Neural cell (in vitro differentiated cells): ENCODE measurements at regions not wholly inside any gene's neighbourhood (a gene's known extent, or its start where the extent isn't known, plus 50 kb on each side); places are given as distances from the start of the nearest gene placed in this dataset.

Source experiments
- EZH2 ChIP-seq: fragments of 200-600, 300-800 bp; shearing (Covaris generic), sonication (generic); IDR thresholded peaks from 2 replicates; pipeline ENCODE4 v1.6.1; 2014; ENCODE audit warnings: antibody characterized with exemption, low read length, borderline replicate concordance, mild to moderate bottlenecking; ENCODE audit not compliant: insufficient read depth, poor library complexity, severe bottlenecking
- POLR2AphosphoS5 ChIP-seq: IDR thresholded peaks from 2 replicates; pipeline ENCODE4 v1.6.1; 2012
- TAF1 ChIP-seq: IDR thresholded peaks from 2 replicates; pipeline ENCODE4 v1.6.1; 2012; ENCODE audit warnings: low read depth
- TF ChIP-seq, protein P1 (sequence below): fragments of 450-650 bp; IDR thresholded peaks from 2 replicates; pipeline ENCODE4 v1.5.1; 2014; ENCODE audit warnings: antibody characterized with exemption, mild to moderate bottlenecking, moderate library complexity; ENCODE audit not compliant: poor library complexity, severe bottlenecking
- TF ChIP-seq, protein P2 (sequence below): IDR thresholded peaks from 2 replicates; pipeline ENCODE4 v1.6.1; 2012; ENCODE audit warnings: borderline replicate concordance

DNA sequence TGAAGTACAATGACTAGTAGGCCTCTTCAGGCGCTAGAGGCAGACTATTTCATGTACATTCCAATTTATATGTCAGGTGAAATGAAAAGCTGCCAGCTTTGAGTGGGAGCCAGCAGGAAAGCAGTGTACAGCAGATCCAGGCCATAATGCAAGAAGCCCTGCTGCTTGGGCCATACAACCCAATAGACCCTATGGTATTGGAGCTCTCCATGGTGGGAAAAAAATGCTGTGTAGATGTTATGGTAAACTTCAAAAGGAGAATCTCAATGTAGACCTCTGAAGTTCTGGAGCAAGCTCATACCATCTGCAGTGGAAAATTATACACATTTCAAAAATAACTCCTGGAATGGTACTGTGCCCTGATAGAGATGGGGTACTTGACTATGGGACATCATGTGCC lies 71.5 kb upstream of the CD82 start:
- TF ChIP-seq, protein P1, sequence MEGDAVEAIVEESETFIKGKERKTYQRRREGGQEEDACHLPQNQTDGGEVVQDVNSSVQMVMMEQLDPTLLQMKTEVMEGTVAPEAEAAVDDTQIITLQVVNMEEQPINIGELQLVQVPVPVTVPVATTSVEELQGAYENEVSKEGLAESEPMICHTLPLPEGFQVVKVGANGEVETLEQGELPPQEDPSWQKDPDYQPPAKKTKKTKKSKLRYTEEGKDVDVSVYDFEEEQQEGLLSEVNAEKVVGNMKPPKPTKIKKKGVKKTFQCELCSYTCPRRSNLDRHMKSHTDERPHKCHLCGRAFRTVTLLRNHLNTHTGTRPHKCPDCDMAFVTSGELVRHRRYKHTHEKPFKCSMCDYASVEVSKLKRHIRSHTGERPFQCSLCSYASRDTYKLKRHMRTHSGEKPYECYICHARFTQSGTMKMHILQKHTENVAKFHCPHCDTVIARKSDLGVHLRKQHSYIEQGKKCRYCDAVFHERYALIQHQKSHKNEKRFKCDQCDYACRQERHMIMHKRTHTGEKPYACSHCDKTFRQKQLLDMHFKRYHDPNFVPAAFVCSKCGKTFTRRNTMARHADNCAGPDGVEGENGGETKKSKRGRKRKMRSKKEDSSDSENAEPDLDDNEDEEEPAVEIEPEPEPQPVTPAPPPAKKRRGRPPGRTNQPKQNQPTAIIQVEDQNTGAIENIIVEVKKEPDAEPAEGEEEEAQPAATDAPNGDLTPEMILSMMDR, result no peak
- TF ChIP-seq TAF1 (no peak), POLR2AphosphoS5 (no peak), EZH2 (no peak)
- TF ChIP-seq, protein P2, sequence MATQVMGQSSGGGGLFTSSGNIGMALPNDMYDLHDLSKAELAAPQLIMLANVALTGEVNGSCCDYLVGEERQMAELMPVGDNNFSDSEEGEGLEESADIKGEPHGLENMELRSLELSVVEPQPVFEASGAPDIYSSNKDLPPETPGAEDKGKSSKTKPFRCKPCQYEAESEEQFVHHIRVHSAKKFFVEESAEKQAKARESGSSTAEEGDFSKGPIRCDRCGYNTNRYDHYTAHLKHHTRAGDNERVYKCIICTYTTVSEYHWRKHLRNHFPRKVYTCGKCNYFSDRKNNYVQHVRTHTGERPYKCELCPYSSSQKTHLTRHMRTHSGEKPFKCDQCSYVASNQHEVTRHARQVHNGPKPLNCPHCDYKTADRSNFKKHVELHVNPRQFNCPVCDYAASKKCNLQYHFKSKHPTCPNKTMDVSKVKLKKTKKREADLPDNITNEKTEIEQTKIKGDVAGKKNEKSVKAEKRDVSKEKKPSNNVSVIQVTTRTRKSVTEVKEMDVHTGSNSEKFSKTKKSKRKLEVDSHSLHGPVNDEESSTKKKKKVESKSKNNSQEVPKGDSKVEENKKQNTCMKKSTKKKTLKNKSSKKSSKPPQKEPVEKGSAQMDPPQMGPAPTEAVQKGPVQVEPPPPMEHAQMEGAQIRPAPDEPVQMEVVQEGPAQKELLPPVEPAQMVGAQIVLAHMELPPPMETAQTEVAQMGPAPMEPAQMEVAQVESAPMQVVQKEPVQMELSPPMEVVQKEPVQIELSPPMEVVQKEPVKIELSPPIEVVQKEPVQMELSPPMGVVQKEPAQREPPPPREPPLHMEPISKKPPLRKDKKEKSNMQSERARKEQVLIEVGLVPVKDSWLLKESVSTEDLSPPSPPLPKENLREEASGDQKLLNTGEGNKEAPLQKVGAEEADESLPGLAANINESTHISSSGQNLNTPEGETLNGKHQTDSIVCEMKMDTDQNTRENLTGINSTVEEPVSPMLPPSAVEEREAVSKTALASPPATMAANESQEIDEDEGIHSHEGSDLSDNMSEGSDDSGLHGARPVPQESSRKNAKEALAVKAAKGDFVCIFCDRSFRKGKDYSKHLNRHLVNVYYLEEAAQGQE, result no peak
